ENCODE measurements at regions not wholly inside any gene's neighbourhood (a gene's known extent, or its start where the extent isn't known, plus 50 kb on each side); places are given as distances from the start of the nearest gene placed in this dataset.
"Not testable (repeated sequence)": the region's sequence is repeated elsewhere in the genome, so short reads cannot be mapped to it uniquely, and the experiment has no call there.

GRCh38 chr10:10727411-10727810 lies 290.3 kb upstream of the CELF2 start:
- H4K91ac ChIP-seq (ENCODE audit: insufficient read depth, low read depth, low read length); H3K27me3 ChIP-seq (ENCODE audit: control insufficient read depth, insufficient read depth, low read length); H2AK5ac ChIP-seq (ENCODE audit: low read depth, low read length); in situ Hi-C loops (cut with MboI; ENCODE audit: low sequenced_read_pairs); H3K9me3 ChIP-seq (ENCODE audit: control insufficient read depth, insufficient read depth, low read length); H2BK20ac ChIP-seq (ENCODE audit: low read depth, low read length); H3K27ac ChIP-seq (ENCODE audit: insufficient read depth, low read length); dilution Hi-C loops (cut with HindIII; ENCODE audit: low sequenced_read_pairs, unreplicated experiment); BruUV-seq (replicated peaks); DNase-seq; H3K56ac ChIP-seq (ENCODE audit: extremely low read depth, insufficient read depth, low read length); H3K4me2 ChIP-seq (ENCODE audit: low read depth, low read length); H2BK15ac ChIP-seq (ENCODE audit: low read depth, low read length); H4K20me1 ChIP-seq (ENCODE audit: insufficient read depth, low read length); ATAC-seq (ENCODE audit: low read depth); H2BK120ac ChIP-seq (ENCODE audit: low read depth, low read length); H3K4me3 ChIP-seq (ENCODE audit: insufficient read depth, low read depth, low read length); H2AFZ ChIP-seq (replicated peaks; ENCODE audit: low read length, poor library complexity); H3K14ac ChIP-seq (replicated peaks; ENCODE audit: low read depth, low read length); H3K9me1 ChIP-seq (ENCODE audit: insufficient read depth, low read length); H3K9ac ChIP-seq (ENCODE audit: low read depth, low read length); H3K4me1 ChIP-seq (ENCODE audit: control insufficient read depth, insufficient read depth, low read length); H2AK9ac ChIP-seq (replicated peaks; ENCODE audit: low read depth, low read length, poor library complexity); POLR2A ChIA-PET (ENCODE audit: unreplicated experiment); H2BK5ac ChIP-seq (ENCODE audit: low read depth, low read length, poor library complexity, severe bottlenecking); H4K5ac ChIP-seq (ENCODE audit: low read depth, low read length); H4K8ac ChIP-seq (ENCODE audit: low read depth in 2 of 2, low read length in 2 of 2); H3K79me1 ChIP-seq (ENCODE audit: low read depth in 1 of 2, low read length in 2 of 2); H3K18ac ChIP-seq (ENCODE audit: low read depth, low read length); intact Hi-C loops (cut with micrococcal nuclease); H3K36me3 ChIP-seq (ENCODE audit: control insufficient read depth, insufficient read depth, low read length); H3K4ac ChIP-seq (ENCODE audit: low read depth, low read length); H3K23ac ChIP-seq (ENCODE audit: low read depth, low read length): not testable (repeated sequence)
- 92% methylated on average over 9 of the region's 14 CpGs; no CpG with 5 or more reads in 1 of the 2 experiments for WGBS, 2 experiments (ENCODE audit: extremely low coverage in 2 of 2, insufficient read length in 1 of 2)
- CTCF ChIA-PET = interaction anchor here (0.7 kb wide), 2 partner anchors 558 to 1017 kb away, joined by 5 to 6 read pairs; no protein-coding TSS in a partner anchor

Measured in IMR-90 (cell line).